Pons (tissue), 1 donor: ENCODE measurements at regions not wholly inside any gene's neighbourhood (a gene's known extent, or its start where the extent isn't known, plus 50 kb on each side); places are given as distances from the start of the nearest gene placed in this dataset.
A peak's percentile ranks its signal among the peaks of the same experiment; 100 is the strongest.
"Not testable (repeated sequence)": the region's sequence is repeated elsewhere in the genome, so short reads cannot be mapped to it uniquely, and the experiment has no call there.

Experiments used
- DNase-seq: peaks from one replicate; pipeline ENCODE4 v3.0.0-alpha.2; 2016; ENCODE audit warnings: low spot score

GRCh38 chr16:87100306-87101058 lies 216.7 kb downstream of the C16orf95 start:
- DNase-seq = no peak

- no peak for DNase-seq
Observed at GRCh38 chr16:87101903-87102302, 215.3 kb downstream of the C16orf95 start.

GRCh38 chr16:87107201-87107600 lies 210.0 kb downstream of the C16orf95 start:
- peak; percentile 65 for DNase-seq

- no peak for DNase-seq
Observed at GRCh38 chr16:87108278-87108677, 208.9 kb downstream of the C16orf95 start.

- DNase-seq = no peak
Observed at GRCh38 chr16:87108941-87109340, 208.3 kb downstream of the C16orf95 start.

- DNase-seq = no peak
Observed at GRCh38 chr16:87114832-87115231, 202.4 kb downstream of the C16orf95 start.

GRCh38 chr16:87115646-87116045 lies 201.5 kb downstream of the C16orf95 start:
- DNase-seq = no peak

- DNase-seq = no peak
Observed at GRCh38 chr16:87117936-87118335, 199.3 kb downstream of the C16orf95 start.

- no peak for DNase-seq
Observed at GRCh38 chr16:87119168-87119567, 198.0 kb downstream of the C16orf95 start.

GRCh38 chr16:87119748-87120147 lies 197.4 kb downstream of the C16orf95 start:
- no peak for DNase-seq

GRCh38 chr16:87121816-87122215 lies 195.4 kb downstream of the C16orf95 start:
- no peak for DNase-seq

GRCh38 chr16:87123356-87124001 lies 193.7 kb downstream of the C16orf95 start:
- DNase-seq = no peak

GRCh38 chr16:87124405-87124804 lies 192.8 kb downstream of the C16orf95 start:
- not testable (repeated sequence) for DNase-seq

- no peak for DNase-seq
Observed at GRCh38 chr16:87125206-87126155, 191.7 kb downstream of the C16orf95 start.

- no peak for DNase-seq
Observed at GRCh38 chr16:87126403-87127025, 190.7 kb downstream of the C16orf95 start.

GRCh38 chr16:87127061-87127765 lies 190.0 kb downstream of the C16orf95 start:
- no peak for DNase-seq

GRCh38 chr16:87127766-87128147 lies 189.4 kb downstream of the C16orf95 start:
- no peak for DNase-seq

GRCh38 chr16:87129771-87130170 lies 187.4 kb downstream of the C16orf95 start:
- DNase-seq = no peak

GRCh38 chr16:87131061-87131995 lies 185.9 kb downstream of the C16orf95 start:
- DNase-seq = no peak

- no peak for DNase-seq
Observed at GRCh38 chr16:87131996-87132345, 185.2 kb downstream of the C16orf95 start.
